Nephron progenitor cell (in vitro differentiated cells): ENCODE measurements at regions not wholly inside any gene's neighbourhood (a gene's known extent, or its start where the extent isn't known, plus 50 kb on each side); places are given as distances from the start of the nearest gene placed in this dataset.
A peak's percentile ranks its signal among the peaks of the same experiment; 100 is the strongest.

ENCODE experiments used
- DNase-seq: peaks from one replicate; pipeline ENCODE4 v3.0.0; 2021
- H3K27ac Mint-ChIP-seq: 2 replicates; pipeline ENCODE4 v1.8.0; 2021; ENCODE audit warnings: mild to moderate bottlenecking, moderate library complexity, mixed read lengths
- H3K27me3 Mint-ChIP-seq: 2 replicates; pipeline ENCODE4 v1.8.0; 2021; ENCODE audit warnings: mild to moderate bottlenecking, low read depth, mixed read lengths; ENCODE audit not compliant: poor library complexity
- H3K36me3 Mint-ChIP-seq: 2 replicates; pipeline ENCODE4 v1.8.0; 2021; ENCODE audit warnings: low read depth, mixed read lengths
- H3K4me1 Mint-ChIP-seq: 2 replicates; pipeline ENCODE4 v1.8.0; 2021; ENCODE audit warnings: mixed read lengths
- H3K4me3 Mint-ChIP-seq: 2 replicates; pipeline ENCODE4 v1.8.0; 2021; ENCODE audit warnings: mild to moderate bottlenecking, moderate library complexity, mixed read lengths
- H3K9me3 Mint-ChIP-seq: 2 replicates; pipeline ENCODE4 v1.8.0; 2021; ENCODE audit warnings: mild to moderate bottlenecking, moderate library complexity, mixed read lengths
- TF ChIP-seq, protein P1 (sequence below): fragments of 200-600 bp; sonication (generic); IDR thresholded peaks from 2 replicates; pipeline ENCODE4 v1.5.0; 2021; ENCODE audit warnings: antibody characterized with exemption

DNA sequence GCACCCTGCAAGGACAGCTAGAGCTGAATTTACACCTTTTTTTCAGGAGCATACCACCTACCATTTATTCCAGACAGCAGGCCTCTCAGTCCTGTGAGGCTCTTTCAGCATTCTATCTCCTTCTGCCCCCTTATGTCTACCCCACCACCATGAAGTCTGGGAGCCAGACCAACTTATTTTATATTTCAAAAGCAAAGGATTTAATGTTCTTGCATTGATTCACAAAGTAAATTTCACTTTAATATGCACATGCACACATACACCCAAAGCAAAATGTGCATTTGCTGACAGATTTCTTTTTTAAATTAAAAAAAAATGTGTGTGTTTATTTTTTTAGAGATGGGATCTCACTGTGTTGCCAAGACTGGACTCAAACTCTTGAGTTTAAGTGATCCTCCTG lies 264.2 kb upstream of the LRRC3B start:
- H3K4me3 Mint-ChIP-seq, result no peak overlapping the region
- H3K36me3 Mint-ChIP-seq, result no peaks in the 10 kb centered on the region
- H3K9me3 Mint-ChIP-seq, result peaks cover 8% of the 10 kb centered on the region
- H3K27ac Mint-ChIP-seq, result peak overlapping the region; percentile 22
- TF ChIP-seq, protein P1, sequence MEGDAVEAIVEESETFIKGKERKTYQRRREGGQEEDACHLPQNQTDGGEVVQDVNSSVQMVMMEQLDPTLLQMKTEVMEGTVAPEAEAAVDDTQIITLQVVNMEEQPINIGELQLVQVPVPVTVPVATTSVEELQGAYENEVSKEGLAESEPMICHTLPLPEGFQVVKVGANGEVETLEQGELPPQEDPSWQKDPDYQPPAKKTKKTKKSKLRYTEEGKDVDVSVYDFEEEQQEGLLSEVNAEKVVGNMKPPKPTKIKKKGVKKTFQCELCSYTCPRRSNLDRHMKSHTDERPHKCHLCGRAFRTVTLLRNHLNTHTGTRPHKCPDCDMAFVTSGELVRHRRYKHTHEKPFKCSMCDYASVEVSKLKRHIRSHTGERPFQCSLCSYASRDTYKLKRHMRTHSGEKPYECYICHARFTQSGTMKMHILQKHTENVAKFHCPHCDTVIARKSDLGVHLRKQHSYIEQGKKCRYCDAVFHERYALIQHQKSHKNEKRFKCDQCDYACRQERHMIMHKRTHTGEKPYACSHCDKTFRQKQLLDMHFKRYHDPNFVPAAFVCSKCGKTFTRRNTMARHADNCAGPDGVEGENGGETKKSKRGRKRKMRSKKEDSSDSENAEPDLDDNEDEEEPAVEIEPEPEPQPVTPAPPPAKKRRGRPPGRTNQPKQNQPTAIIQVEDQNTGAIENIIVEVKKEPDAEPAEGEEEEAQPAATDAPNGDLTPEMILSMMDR, result no peak
- no peak for DNase-seq
- no peaks in the 10 kb centered on the region for H3K27me3 Mint-ChIP-seq
- no peaks in the 10 kb centered on the region for H3K4me1 Mint-ChIP-seq

DNA sequence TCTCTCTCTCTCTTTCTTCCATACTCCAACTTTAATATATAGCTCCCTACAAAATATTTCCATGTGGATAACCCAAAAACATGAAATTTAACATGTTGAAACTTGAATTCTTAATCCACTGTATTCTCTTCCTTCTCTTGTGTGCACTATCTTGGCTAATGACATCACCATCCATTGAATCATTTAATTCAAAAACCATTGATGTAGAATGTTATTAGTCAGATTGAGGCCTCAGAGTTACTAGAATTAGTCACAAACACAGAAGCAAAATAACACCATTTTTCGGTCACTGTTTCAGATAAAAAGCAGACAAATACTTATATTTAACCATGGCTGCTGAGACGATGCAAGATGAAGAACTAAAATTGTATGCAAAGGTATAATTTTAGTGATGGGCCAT lies 256.9 kb upstream of the LRRC3B start:
- Mint-ChIP-seq H3K27ac (no peak overlapping the region), H3K27me3 (no peaks in the 10 kb centered on the region), H3K9me3 (peaks cover 7% of the 10 kb centered on the region), H3K4me3 (no peak overlapping the region), H3K36me3 (no peaks in the 10 kb centered on the region), H3K4me1 (no peaks in the 10 kb centered on the region)
- no peak for DNase-seq
- TF ChIP-seq, protein P1, result no peak

DNA sequence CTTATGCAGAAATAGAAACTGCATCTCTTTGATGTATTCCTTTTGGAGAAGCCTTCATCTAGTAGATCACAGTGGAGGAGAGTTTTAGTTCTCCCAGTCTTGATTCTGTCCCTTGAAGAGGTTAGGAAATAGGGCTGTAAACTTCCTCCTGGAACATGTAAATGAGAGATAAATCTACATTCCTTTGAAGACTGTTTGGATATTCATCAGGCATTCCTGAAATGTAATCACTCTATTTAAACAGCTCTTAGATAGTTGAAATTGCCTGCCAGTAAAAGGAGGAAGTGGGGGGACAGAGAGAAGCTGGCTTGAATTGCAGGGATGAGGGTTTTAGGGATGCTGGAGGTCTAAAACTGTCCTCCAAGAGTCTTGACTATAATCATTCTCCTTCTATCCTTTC lies 254.3 kb upstream of the LRRC3B start:
- no peaks in the 10 kb centered on the region for H3K36me3 Mint-ChIP-seq
- H3K4me3 Mint-ChIP-seq, result no peak overlapping the region
- H3K27me3 Mint-ChIP-seq, result no peaks in the 10 kb centered on the region
- no peak for DNase-seq
- TF ChIP-seq, protein P1, result no peak
- no peaks in the 10 kb centered on the region for H3K9me3 Mint-ChIP-seq
- H3K27ac Mint-ChIP-seq, result no peak overlapping the region
- H3K4me1 Mint-ChIP-seq, result no peaks in the 10 kb centered on the region

DNA sequence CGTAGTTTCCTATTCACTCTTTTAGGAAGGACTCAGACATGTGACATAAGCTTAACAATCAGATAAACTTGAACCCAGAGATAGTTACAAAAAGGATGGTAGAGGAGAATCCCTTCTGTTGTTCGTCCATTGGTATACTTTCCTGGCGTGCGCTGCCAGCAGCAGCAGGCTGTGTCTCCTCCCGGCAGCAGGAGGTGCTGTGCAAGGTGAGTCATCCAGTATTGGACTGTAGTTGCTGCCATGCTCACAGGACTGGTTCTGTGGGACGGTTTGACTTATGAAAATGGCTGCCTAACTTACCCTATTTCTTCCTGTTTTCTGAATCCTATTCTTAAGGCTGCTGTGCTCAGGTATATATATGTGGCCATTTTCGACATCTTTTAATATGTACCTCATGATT lies 253.4 kb upstream of the LRRC3B start:
- DNase-seq, result no peak
- H3K27me3 Mint-ChIP-seq, result no peaks in the 10 kb centered on the region
- H3K4me3 Mint-ChIP-seq, result no peak overlapping the region
- no peaks in the 10 kb centered on the region for H3K9me3 Mint-ChIP-seq
- H3K36me3 Mint-ChIP-seq, result no peaks in the 10 kb centered on the region
- TF ChIP-seq, protein P1, result no peak
- no peak overlapping the region for H3K27ac Mint-ChIP-seq
- H3K4me1 Mint-ChIP-seq, result no peaks in the 10 kb centered on the region

DNA sequence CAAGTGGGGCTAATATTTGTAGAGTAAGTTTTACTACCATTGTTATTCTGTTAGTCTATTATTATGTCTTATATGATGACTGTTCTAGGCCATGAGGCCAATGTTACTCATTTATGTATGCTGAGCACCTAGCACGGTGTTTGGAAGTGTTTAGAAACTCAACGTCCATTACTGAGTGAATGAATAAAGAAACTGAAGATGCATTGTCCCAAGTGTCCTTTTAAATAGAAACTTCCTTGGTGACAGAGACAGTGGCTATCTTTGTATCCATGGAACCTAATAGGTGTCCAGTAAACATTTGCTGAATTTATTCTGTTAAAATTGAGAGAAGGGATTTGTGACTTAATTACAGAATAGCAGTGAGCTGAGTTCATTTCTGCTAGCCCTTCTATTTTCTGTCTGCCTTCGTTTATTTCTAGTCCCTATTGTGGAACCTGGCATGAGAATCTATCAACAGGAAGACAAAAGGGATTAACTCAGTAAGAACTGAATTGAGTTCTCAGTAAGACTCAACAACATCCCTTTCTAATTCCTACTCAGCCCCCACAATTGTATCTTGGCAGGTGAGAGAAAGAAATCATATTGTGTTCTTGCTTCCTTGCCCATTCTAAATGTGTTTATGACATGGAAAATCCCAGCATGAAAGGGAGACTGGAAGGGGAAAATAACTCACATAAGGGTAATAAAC lies 246.6 kb upstream of the LRRC3B start:
- Mint-ChIP-seq H3K9me3 (no peaks in the 10 kb centered on the region), H3K36me3 (no peaks in the 10 kb centered on the region), H3K27me3 (no peaks in the 10 kb centered on the region), H3K27ac (peak overlapping the region; percentile 16), H3K4me1 (no peaks in the 10 kb centered on the region), H3K4me3 (no peak overlapping the region)
- TF ChIP-seq, protein P1, result no peak
- DNase-seq, result no peak

DNA sequence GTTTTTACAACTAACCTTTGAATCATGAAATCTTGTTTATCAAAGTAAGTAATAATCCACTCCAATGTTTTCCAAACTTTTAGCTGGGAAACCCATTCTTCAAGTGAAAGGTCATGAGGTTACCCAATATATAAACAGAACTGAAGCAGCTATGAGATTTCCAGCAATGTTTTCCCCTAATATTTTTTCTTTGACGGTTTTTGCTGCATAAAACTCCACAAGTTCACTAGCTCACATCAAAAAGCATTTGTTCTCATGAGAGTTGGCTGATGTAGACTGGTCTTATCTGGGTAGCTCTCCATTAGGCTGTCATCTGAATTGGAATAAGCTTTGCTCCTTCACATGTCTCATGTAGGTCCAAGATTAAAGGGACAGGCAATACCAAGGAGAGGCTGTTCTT lies 241.2 kb upstream of the LRRC3B start:
- no peaks in the 10 kb centered on the region for H3K36me3 Mint-ChIP-seq
- H3K27me3 Mint-ChIP-seq, result no peaks in the 10 kb centered on the region
- no peak overlapping the region for H3K4me3 Mint-ChIP-seq
- no peaks in the 10 kb centered on the region for H3K4me1 Mint-ChIP-seq
- H3K27ac Mint-ChIP-seq, result no peak overlapping the region
- no peak for DNase-seq
- TF ChIP-seq, protein P1, result no peak
- no peaks in the 10 kb centered on the region for H3K9me3 Mint-ChIP-seq
